Activated naive CD4-positive, alpha-beta T cell (primary cell): ENCODE measurements at regions not wholly inside any gene's neighbourhood (a gene's known extent, or its start where the extent isn't known, plus 50 kb on each side); places are given as distances from the start of the nearest gene placed in this dataset.
A peak's percentile ranks its signal among the peaks of the same experiment; 100 is the strongest.
"Not testable (repeated sequence)": the region's sequence is repeated elsewhere in the genome, so short reads cannot be mapped to it uniquely, and the experiment has no call there.

Experiments used
- DNase-seq, 4 experiments: peaks; one replicate each; lab custom pipeline; 2025; lab: John Stamatoyannopoulos, UW

- DNase-seq = no peak
Measured at GRCh38 chr6:28802417-28803336, 121.1 kb downstream of the TRIM27 start.

GRCh38 chr6:28803337-28803709 is 120.5 kb downstream of the TRIM27 start:
- no peak for DNase-seq

- no peak for DNase-seq
Measured at GRCh38 chr6:28807682-28808280, 116.0 kb downstream of the TRIM27 start.

- no peak for DNase-seq
Measured at GRCh38 chr6:28808383-28808782, 115.4 kb downstream of the TRIM27 start.

DNA sequence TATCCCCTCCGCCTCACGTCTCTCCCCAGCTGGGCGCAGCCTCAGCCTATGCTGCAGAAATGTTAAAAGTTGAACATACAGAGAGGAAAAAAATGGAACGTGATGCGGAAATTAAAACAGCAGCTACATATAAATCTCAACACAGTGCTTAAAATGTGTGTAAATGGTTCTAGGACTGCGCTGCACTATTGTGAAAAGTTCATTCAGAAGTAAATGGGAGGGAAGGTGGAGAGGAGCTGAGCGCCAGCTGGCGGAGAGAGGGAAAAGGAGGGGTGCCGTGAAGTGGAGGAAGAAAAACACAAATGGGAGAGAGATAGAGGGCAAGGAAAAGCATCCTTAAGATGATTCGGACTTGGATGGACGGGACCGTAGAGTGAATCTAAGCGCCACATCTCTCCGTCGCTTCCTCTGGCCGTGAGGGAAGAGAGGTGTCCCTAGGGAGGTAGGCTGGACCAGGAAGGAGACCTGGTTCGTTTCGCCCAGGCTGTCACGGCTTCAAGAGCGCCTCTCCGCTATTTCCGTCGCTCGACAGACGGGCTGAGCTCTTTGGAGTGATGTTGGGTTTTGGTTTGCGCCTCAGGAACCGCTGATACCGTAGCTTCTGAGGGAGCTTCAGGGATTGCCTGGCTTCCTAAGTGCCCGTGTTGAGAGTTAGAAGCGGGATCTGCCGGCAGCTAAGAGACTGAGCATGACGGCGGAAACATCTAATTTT is 113.7 kb downstream of the TRIM27 start:
- no peak for DNase-seq

DNA sequence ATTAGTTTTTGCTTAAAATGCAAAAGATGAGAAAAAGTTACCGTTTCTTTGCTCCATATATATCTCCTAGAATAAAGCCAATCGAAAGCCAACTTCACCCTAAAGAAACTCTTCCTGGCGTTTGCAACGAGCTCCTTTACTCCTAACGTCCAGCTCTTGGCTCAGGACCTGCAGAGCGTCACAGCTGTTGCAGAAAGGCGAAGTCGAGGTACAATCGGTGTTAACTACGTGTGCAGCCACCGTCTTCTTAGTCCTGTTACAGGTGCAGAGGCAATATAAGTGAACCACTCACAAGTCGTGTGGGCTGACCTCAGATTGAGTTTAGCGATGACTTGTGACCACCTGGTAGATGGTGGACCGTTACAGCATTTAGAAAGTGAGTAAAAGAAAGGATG is 113.1 kb downstream of the TRIM27 start:
- no peak for DNase-seq

- DNase-seq = no peak
Measured at GRCh38 chr6:28811873-28812272, 111.9 kb downstream of the TRIM27 start.

DNA sequence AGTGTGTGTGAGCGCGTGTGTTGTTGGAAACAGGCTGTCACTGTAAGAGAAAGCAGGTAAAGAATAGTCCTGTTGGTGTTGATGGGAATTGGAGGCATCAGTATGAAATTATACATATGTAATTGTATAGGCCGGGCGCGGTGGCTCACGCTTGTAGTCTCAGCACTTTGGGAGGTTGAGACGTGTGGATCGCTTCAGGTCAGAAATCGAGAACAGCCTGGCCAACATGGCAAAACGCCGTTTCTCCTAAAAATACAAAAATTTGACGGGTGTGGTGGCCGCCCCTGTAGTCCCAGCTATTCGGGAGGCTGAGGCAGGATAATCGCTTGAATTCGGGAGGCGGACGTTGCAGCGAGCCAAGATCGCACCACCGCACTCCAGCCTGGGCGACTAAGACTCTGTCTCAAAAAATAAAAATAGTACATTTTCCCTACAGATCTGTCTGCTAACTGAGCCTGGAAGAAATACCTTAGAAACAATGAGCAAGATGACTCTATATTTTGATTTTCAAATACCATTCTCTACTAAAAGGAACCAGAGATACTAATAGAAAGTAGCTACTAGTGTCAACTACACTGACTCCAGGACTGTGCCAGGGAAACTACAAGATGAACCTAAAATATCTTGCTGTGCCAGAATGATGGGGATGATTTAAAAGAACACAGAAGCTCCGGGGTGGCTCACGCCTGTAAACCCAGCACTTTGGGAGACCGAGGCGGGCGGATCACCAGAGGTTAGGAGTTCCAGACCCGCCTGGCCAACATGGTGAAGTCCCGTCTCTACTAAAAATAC is 110.8 kb downstream of the TRIM27 start:
- DNase-seq = no peak

- DNase-seq = no peak
Measured at GRCh38 chr6:28814032-28814976, 109.5 kb downstream of the TRIM27 start.

- no peak for DNase-seq
Measured at GRCh38 chr6:28816339-28816908, 107.4 kb downstream of the TRIM27 start.

DNA sequence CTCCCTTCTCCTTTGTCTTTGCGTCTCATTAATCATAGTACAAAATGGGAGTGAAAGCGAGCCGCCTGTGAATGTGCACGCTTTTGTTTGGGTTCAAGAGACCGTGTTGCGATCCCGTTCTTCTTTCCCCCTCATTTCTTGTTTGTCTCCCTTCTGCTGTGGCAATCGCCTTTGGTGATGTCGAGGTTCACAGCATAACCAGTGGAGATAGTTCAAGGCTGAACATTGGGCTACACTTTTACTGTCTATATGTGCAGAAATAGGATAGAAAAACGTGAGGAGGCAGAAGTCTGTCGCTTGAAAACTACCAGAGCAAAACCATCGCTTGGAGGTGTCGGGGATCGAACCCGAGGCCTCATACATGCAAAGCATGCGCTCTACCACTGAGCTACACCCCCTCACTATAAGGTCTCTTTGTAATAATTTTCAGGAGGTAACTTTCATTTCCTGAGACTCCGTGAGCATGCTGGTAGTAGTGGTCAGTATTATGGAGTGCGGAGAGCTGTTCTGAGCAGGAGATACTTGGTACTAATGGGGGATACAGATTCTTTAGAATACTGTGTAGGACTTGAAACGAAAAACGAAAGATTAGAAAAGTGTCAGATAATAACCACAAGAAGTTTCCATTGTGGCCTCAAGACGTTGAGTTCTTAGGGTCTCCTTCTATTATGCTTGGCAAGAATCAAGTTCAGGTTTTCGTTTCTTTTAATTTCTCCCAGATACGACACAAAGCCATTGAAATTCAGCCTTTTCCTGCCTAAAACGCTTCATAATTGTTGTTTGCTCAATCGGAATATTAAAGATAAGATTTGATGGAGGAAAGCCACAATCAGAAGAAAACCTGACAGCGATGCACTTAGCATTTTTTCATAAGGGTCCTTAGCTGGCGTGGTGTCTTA is 106.6 kb downstream of the TRIM27 start:
- no peak for DNase-seq

- DNase-seq = no peak
Measured at GRCh38 chr6:28817808-28818145, 106.0 kb downstream of the TRIM27 start.

GRCh38 chr6:28824793-28825731 is 98.7 kb downstream of the TRIM27 start:
- no peak for DNase-seq

GRCh38 chr6:28825732-28826293 is 98.0 kb downstream of the TRIM27 start:
- no peak for DNase-seq

GRCh38 chr6:28831683-28832082 is 92.1 kb downstream of the TRIM27 start:
- not testable (repeated sequence) for DNase-seq

- DNase-seq = not testable (repeated sequence)
Measured at GRCh38 chr6:28836703-28837102, 87.1 kb downstream of the TRIM27 start.

DNA sequence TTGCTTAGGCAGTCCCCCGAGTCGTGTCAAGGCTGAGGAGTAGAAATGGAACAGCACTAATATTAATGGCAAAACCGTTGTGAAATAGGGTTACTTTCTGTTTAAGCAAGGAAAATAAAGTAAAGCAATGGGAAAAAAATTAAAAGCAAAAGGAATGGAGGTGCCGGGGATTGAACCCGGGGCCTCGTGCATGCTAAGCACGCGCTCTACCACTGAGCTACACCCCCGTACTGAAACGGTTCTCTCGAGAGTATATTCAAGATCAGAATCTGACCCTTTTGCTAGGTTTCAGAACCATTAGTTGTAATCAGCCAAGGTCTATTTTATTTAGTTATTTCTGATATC is 85.5 kb downstream of the TRIM27 start:
- DNase-seq = peak; percentile 37 to 67 (median 50)
